ENCODE measurements at regions not wholly inside any gene's neighbourhood (a gene's known extent, or its start where the extent isn't known, plus 50 kb on each side); places are given as distances from the start of the nearest gene placed in this dataset.

DNA sequence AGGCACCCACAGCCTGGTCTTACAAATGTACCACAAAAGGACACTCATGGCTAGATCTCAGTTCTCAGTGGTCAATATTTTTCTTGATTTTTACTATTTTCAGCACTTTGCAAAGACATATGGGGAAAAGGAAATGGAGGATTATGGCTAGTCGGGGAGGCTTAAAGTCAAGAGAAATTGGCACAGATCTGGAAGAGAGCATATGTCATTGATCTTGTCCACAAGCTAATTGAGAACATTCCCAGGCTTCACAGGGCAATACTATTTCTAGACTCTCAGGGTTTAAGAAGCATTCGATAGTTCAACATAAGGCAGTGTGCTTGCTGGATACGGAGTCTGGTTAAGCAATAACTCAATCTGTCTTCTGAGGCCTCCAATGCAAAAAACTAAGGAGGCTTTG is 285.8 kb downstream of the ZNF608 start:
- no peak overlapping the region for H3K9ac ChIP-seq (ENCODE audit: insufficient read depth in 1 of 2, low read depth in 2 of 2, low read length in 2 of 2)
- no peaks in the 10 kb centered on the region for H3K9me1 ChIP-seq (ENCODE audit: control insufficient read depth, insufficient read depth, low read length)
- 2% methylated on average over 3 of the region's 3 CpGs for WGBS (ENCODE audit: insufficient coverage, low coverage, missing lambda C conversion rate)
- ATAC-seq (no peak), FAIRE-seq (no peak), DNase-seq (ENCODE audit: extremely low read depth in 1 of 4, low spot score in 3 of 4) (no peak)
- no peaks in the 10 kb centered on the region for H3K27me3 ChIP-seq (ENCODE audit: control insufficient read depth in 2 of 2, insufficient read depth in 2 of 2, low read length in 2 of 2)
- no peak overlapping the region for H3K4me2 ChIP-seq (ENCODE audit: insufficient read depth, low read length)
- no peak overlapping the region for H2AFZ ChIP-seq (ENCODE audit: low read depth, low read length)
- BruUV-seq (replicated peaks) = no TSS peak
- no peak overlapping the region for H3K27ac ChIP-seq (ENCODE audit: extremely low read depth, low read depth, low read length)
- H3K9me3 ChIP-seq (replicated peaks; ENCODE audit: control insufficient read depth, insufficient read depth, low read depth, low read length) = no peaks in the 10 kb centered on the region
- no peaks in the 10 kb centered on the region for H3K79me2 ChIP-seq (ENCODE audit: control insufficient read depth, insufficient read depth, low read length)
- TF ChIP-seq TAF7 (tag; IDR thresholded peaks at IDR 0.05) = no peak
- TF ChIP-seq POLR3G (IDR thresholded peaks at IDR 0.05; ENCODE audit: extremely low read depth, insufficient read length, insufficient replicate concordance) = no peak
- H4K20me1 ChIP-seq (replicated peaks; ENCODE audit: control insufficient read depth, insufficient read depth, low read length) = no peaks in the 10 kb centered on the region
- no peak overlapping the region for H3K4me3 ChIP-seq
- in situ Hi-C loops (cut with MboI) (no loop called here), intact Hi-C loops (cut with micrococcal nuclease) (no loop called here)
- H3K36me3 ChIP-seq (ENCODE audit: control insufficient read depth, insufficient read depth, low read length) = no peaks in the 10 kb centered on the region
- CTCF ChIA-PET (ENCODE audit: low intra/inter-chr PET ratio) = no interaction called here
- no peaks in the 10 kb centered on the region for H3K4me1 ChIP-seq (replicated peaks in 1 of 2; ENCODE audit: control insufficient read depth in 2 of 2, insufficient read depth in 2 of 2, low read length in 2 of 2)
- POLR2A ChIA-PET = no interaction called here

- Histone ChIP-seq H3K36me3 (ENCODE audit: control insufficient read depth, insufficient read depth, low read length) (no peaks in the 10 kb centered on the region), H3K9me3 (replicated peaks; ENCODE audit: control insufficient read depth, insufficient read depth, low read depth, low read length) (no peaks in the 10 kb centered on the region), H3K9me1 (ENCODE audit: control insufficient read depth, insufficient read depth, low read length) (no peaks in the 10 kb centered on the region), H3K9ac (ENCODE audit: insufficient read depth in 1 of 2, low read depth in 2 of 2, low read length in 2 of 2) (no peak overlapping the region), H2AFZ (ENCODE audit: low read depth, low read length) (no peak overlapping the region), H3K79me2 (ENCODE audit: control insufficient read depth, insufficient read depth, low read length) (no peaks in the 10 kb centered on the region), H3K27ac (ENCODE audit: extremely low read depth, low read depth, low read length) (no peak overlapping the region), H3K4me2 (ENCODE audit: insufficient read depth, low read length) (no peak overlapping the region), H4K20me1 (replicated peaks; ENCODE audit: control insufficient read depth, insufficient read depth, low read length) (no peaks in the 10 kb centered on the region), H3K4me3 (no peak overlapping the region), H3K27me3 (ENCODE audit: control insufficient read depth in 2 of 2, insufficient read depth in 2 of 2, low read length in 2 of 2) (no peaks in the 10 kb centered on the region; a peak in 1 of 5 replicates), H3K4me1 (replicated peaks in 1 of 2; ENCODE audit: control insufficient read depth in 2 of 2, insufficient read depth in 2 of 2, low read length in 2 of 2) (no peaks in the 10 kb centered on the region)
- ATAC-seq (no peak), DNase-seq (ENCODE audit: extremely low read depth in 1 of 4, low spot score in 3 of 4) (no peak), FAIRE-seq (no peak)
- in situ Hi-C loops (cut with MboI) (no loop called here), intact Hi-C loops (cut with micrococcal nuclease) (no loop called here)
- 1% methylated on average over 6 of the region's 6 CpGs for WGBS (ENCODE audit: insufficient coverage, low coverage, missing lambda C conversion rate)
- ChIA-PET CTCF (ENCODE audit: low intra/inter-chr PET ratio) (no interaction called here), POLR2A (no interaction called here)
- no TSS peak for BruUV-seq (replicated peaks)
- TF ChIP-seq CC2D1A (IDR thresholded peaks at IDR 0.05) = no peak
- TF ChIP-seq ZNF707 (CRISPR knock-in tag; conservative IDR thresholded peaks at IDR 0.05) = no peak
- TF ChIP-seq ZNF764 (CRISPR knock-in tag; IDR thresholded peaks at IDR 0.05; ENCODE audit: low read depth) = no peak
- TF ChIP-seq HMGXB4 (CRISPR knock-in tag; IDR thresholded peaks at IDR 0.05) = no peak
- TF ChIP-seq, protein P1, sequence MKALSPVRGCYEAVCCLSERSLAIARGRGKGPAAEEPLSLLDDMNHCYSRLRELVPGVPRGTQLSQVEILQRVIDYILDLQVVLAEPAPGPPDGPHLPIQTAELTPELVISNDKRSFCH (CRISPR knock-in tag; IDR thresholded peaks at IDR 0.05) = no peak
- TF ChIP-seq, protein P1 (tag; IDR thresholded peaks at IDR 0.05) = no peak
- no peak for TF ChIP-seq DNMT1 (IDR thresholded peaks at IDR 0.05)
- TF ChIP-seq NR3C1 (CRISPR knock-in tag; IDR thresholded peaks at IDR 0.05) = no peak
- no peak for TF ChIP-seq ZEB2 (IDR thresholded peaks at IDR 0.05)
- no peak for TF ChIP-seq DMBX1 (CRISPR knock-in tag; IDR thresholded peaks at IDR 0.05; ENCODE audit: borderline replicate concordance)
Observed at GRCh38 chr5:124459984-124460383, 286.5 kb downstream of the ZNF608 start.

Measured in K562 (cell line).